GM12878 (cell line): ENCODE measurements at regions not wholly inside any gene's neighbourhood (a gene's known extent, or its start where the extent isn't known, plus 50 kb on each side); places are given as distances from the start of the nearest gene placed in this dataset.

Experiments
- ATAC-seq: fragments of 200-7000 bp; cut with Tn5 transposase; 3 replicates; pipeline ENCODE4 v1.9.1; 2020; ENCODE audit warnings: mild to moderate bottlenecking, moderate library complexity
- BruUV-seq: library from RNA; stranded (reverse); fragments of 400-500 nt; replicated peaks from 2 replicates; lab custom pipeline; 2021; lab: Mats Ljungman, UMichigan
- CTCF ChIA-PET: fragments of 300-600 bp; sonication (Branson Sonifier 250); formaldehyde crosslinking; extraction: SDS; loops from one replicate; lab custom pipeline; 2021; ENCODE audit warnings: inconsistent platforms; lab: Yijun Ruan, JAX
- POLR2A ChIA-PET: fragments of 350-600 bp; formaldehyde crosslinking; extraction: SDS; loops from one replicate; lab custom pipeline; 2021; ENCODE audit warnings: inconsistent platforms; lab: Charles Lee
- RAD21 ChIA-PET: fragments of 300-600 bp; sonication (Branson Sonifier 250); formaldehyde crosslinking; loops from one replicate; lab custom pipeline; 2023; ENCODE audit warnings: antibody characterized with exemption; ENCODE audit not compliant: unreplicated experiment; lab: Charles Lee
- SMC1A ChIA-PET: fragments of 300-600 bp; sonication (Branson Sonifier 250); formaldehyde crosslinking; loops from one replicate; lab custom pipeline; 2023; ENCODE audit not compliant: unreplicated experiment, uncharacterized antibody; lab: Charles Lee
- DNase-seq: peaks from one replicate; pipeline ENCODE4 v3.0.0-alpha.2; 2011; ENCODE audit warnings: low read depth, low spot score
- FAIRE-seq: peaks from 3 replicates; lab custom pipeline; 2011; peaks lifted over from hg19 to GRCh38; lab: Jason Lieb, UNC
- H2AFZ ChIP-seq: 2 replicates; pipeline ENCODE4 v1.6.0; 2011; ENCODE audit warnings: low read depth, low read length, control low read depth; ENCODE audit not compliant: control insufficient read depth
- H3K27ac ChIP-seq: 2 replicates; pipeline ENCODE4 v1.5.1; 2011; ENCODE audit warnings: control low read depth; ENCODE audit not compliant: control insufficient read depth, insufficient read depth
- H3K27me3 ChIP-seq, 2 experiments: replicated peaks in 1 of 2; 2 replicates each; pipeline versions ENCODE4 v1.6.0 to v1.6.1; 2011; ENCODE audit warnings: low read length in 1 of 2; ENCODE audit not compliant: control insufficient read depth in 2 of 2, insufficient read depth in 2 of 2
- H3K36me3 ChIP-seq, 2 experiments: 2 replicates each; pipeline ENCODE4 v1.5.1; 2011; ENCODE audit warnings: low read length in 1 of 2; ENCODE audit not compliant: control insufficient read depth in 2 of 2, insufficient read depth in 2 of 2
- H3K4me1 ChIP-seq: 2 replicates; pipeline ENCODE4 v1.6.1; 2011; ENCODE audit warnings: mild to moderate bottlenecking, low read length, moderate library complexity, mixed read lengths; ENCODE audit not compliant: control insufficient read depth, insufficient read depth
- H3K4me2 ChIP-seq: 2 replicates; pipeline ENCODE4 v1.6.0; 2011; ENCODE audit warnings: control low read depth; ENCODE audit not compliant: control insufficient read depth, insufficient read depth
- H3K4me3 ChIP-seq: fragments of 200-600 bp; sonication (generic); 2 replicates; pipeline ENCODE4 v1.5.1; 2016
- H3K79me2 ChIP-seq: 2 replicates; pipeline ENCODE4 v1.6.0; 2011; ENCODE audit warnings: low read length; ENCODE audit not compliant: control insufficient read depth, insufficient read depth
- H3K9ac ChIP-seq: 2 replicates; pipeline ENCODE4 v1.8.0; 2011; ENCODE audit warnings: low read length, control low read depth, mixed read lengths; ENCODE audit not compliant: control insufficient read depth, insufficient read depth
- H3K9me3 ChIP-seq: replicated peaks from 3 replicates; pipeline ENCODE4 v1.5.1; 2011; ENCODE audit warnings: mild to moderate bottlenecking, low read length; ENCODE audit not compliant: control insufficient read depth, insufficient read depth
- H4K20me1 ChIP-seq: 2 replicates; pipeline ENCODE4 v1.6.0; 2011; ENCODE audit not compliant: control insufficient read depth, insufficient read depth
- BCLAF1 ChIP-seq: fragments of 450-650 bp; IDR thresholded peaks from 2 replicates; pipeline ENCODE4 v1.6.1; 2017; ENCODE audit warnings: antibody characterized with exemption, mild to moderate bottlenecking, moderate library complexity
- BMI1 ChIP-seq: fragments of 450-650 bp; IDR thresholded peaks from 2 replicates; pipeline ENCODE4 v1.6.1; 2016; ENCODE audit warnings: mild to moderate bottlenecking, moderate library complexity, borderline replicate concordance
- HCFC1 ChIP-seq: fragments of 150-350 bp; IDR thresholded peaks from 2 replicates; pipeline ENCODE4 v1.6.1; 2014; ENCODE audit warnings: low read length
- IKZF2 ChIP-seq, 2 experiments: fragments of 450-650 bp; IDR thresholded peaks; 2 replicates each; pipeline ENCODE4 v1.6.1; 2017; ENCODE audit warnings: mild to moderate bottlenecking in 2 of 2, moderate library complexity in 2 of 2
- IRF3 ChIP-seq: fragments of 450-650 bp; IDR thresholded peaks from 2 replicates; pipeline ENCODE4 v1.6.1; 2014; ENCODE audit warnings: mild to moderate bottlenecking
- KLF5 ChIP-seq: fragments of 450-650 bp; IDR thresholded peaks from 2 replicates; pipeline ENCODE4 v1.6.1; 2014; ENCODE audit warnings: mild to moderate bottlenecking; ENCODE audit not compliant: partially characterized antibody
- LARP7 ChIP-seq: fragments of 450-650 bp; IDR thresholded peaks from 2 replicates; pipeline ENCODE4 v1.6.1; 2017; ENCODE audit warnings: mild to moderate bottlenecking
- TCF12 ChIP-seq: IDR thresholded peaks from 2 replicates; pipeline ENCODE4 v1.6.1; 2011; ENCODE audit warnings: low read depth, mild to moderate bottlenecking, low read length
- WGBS: methylation state at CpG from one replicate; pipeline ENCODE4 v1.1.6; 2016; ENCODE audit warnings: low lambda C conversion rate; ENCODE audit not compliant: insufficient replicate concordance, insufficient coverage; ENCODE audit errors: missing lambda C conversion rate; 5-methylcytosine and 5-hydroxymethylcytosine counted together
- in situ Hi-C: fragments of 300-500 bp; cut with MboI; formaldehyde crosslinking; loops from 9 replicates; pipeline ENCODE4 v1.14.3; 2018; ENCODE audit warnings: mixed read lengths
- intact Hi-C: fragments of 100-400 bp; cut with micrococcal nuclease; formaldehyde crosslinking; loops from one replicate; pipeline ENCODE4 v1.14.2; 2022; ENCODE audit not compliant: unreplicated experiment

GRCh38 chr15:62857411-62857853, 185.1 kb upstream of the TPM1 start:
- CTCF ChIA-PET, result no interaction called here
- WGBS, result 31% methylated on average over 5 of the region's 5 CpGs
- Histone ChIP-seq H3K27ac (no peak overlapping the region), H3K9ac (no peak overlapping the region), H3K27me3 (no peaks in the 10 kb centered on the region; a peak in 1 of 4 replicates), H3K9me3 (no peaks in the 10 kb centered on the region), H4K20me1 (no peaks in the 10 kb centered on the region)
- FAIRE-seq, result no peak
- in situ Hi-C loops, result no loop called here
- POLR2A ChIA-PET, result no interaction called here
- TF ChIP-seq BMI1 (no peak), KLF5 (no peak), BCLAF1 (no peak), HCFC1 (no peak), IRF3 (no peak), IKZF2 (IDR thresholded peaks at IDR 0.05) (no peak), LARP7 (no peak), TCF12 (no peak)
- TF ChIP-seq, all 136 proteins: peak for 0
- no peaks in the 10 kb centered on the region for H3K79me2 ChIP-seq
- DNase-seq (no peak), ATAC-seq (peak; percentile 64)
- no TSS peak for BruUV-seq
- no peaks in the 10 kb centered on the region for H3K36me3 ChIP-seq
- no peak overlapping the region for H2AFZ ChIP-seq
- H3K4me3 ChIP-seq, result no peak overlapping the region
- intact Hi-C loops, result no loop called here
- ChIA-PET RAD21 (no interaction called here), SMC1A (no interaction called here)
- H3K4me2 ChIP-seq, result no peak overlapping the region
- no peaks in the 10 kb centered on the region for H3K4me1 ChIP-seq
